NCI-H2196 treated with DMSO at 0.1 percent for 48 hours (cell line): ENCODE measurements at regions not wholly inside any gene's neighbourhood (a gene's known extent, or its start where the extent isn't known, plus 50 kb on each side); places are given as distances from the start of the nearest gene placed in this dataset.
"Not testable (repeated sequence)": the region's sequence is repeated elsewhere in the genome, so short reads cannot be mapped to it uniquely, and the experiment has no call there.

ENCODE experiments used
- DNase-seq: peaks from one replicate; lab custom pipeline; 2025; ENCODE audit not compliant: unreplicated experiment; lab: John Stamatoyannopoulos, UW

DNA sequence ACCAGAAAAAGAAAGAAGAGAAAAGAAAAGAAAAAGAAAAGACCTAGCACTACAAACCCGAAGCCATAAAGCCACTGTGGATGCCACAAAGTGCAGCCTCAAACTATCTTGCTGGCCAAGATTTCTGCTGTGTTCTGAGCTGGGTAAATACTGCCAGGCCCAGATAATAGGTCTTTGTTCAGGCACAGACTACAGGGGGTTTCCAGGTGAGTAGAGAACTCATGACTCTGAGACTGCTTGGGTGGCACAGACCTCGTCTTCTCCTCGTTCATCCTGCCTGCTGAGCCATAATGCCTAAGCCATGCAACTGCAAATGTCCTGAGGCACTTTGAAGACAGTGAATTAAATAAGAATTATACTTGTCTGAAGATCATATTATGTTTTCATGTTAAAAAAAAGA lies 651.8 kb downstream of the LMO4 start:
- no peak for DNase-seq

DNA sequence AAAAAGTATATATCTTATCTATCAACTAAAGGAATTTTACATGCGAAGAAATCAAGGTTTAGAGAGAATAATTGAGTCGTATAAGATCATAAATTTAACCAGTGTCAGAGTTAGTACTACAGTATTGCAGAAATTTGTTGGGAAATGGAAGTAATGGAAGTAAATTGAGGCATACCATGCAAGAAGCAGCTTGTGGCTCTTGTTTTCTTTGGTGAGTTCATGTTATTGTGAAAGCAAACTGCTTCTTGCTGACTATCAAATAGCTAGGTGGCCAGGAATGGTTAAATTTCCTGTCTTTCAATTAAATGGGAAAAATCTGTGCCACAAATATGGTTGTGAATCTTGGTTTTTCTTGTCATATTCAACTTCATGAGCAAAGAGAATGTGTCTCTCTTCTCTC lies 652.7 kb downstream of the LMO4 start:
- DNase-seq: no peak

- DNase-seq: no peak
Measured at GRCh38 chr1:87981810-87982209, 653.1 kb downstream of the LMO4 start.

DNA sequence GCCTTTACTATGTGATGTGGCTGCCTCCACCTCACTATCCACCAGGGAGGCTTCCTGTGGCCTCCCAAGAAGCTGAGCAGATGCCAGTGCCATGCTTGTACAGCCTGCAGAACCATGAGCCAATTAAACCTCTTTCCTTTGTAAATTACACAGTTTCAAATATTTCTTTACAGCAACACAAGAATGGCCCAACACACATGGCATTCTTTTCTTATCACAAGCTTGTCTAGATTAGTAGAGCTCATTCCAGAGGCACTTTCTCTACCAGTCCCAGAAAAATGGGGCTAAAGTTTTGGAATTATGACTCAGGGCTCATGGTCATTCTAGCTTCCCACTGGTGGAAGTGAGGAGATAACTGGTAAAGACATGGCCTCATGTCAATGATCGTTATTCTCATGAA lies 655.2 kb downstream of the LMO4 start:
- DNase-seq: no peak

DNA sequence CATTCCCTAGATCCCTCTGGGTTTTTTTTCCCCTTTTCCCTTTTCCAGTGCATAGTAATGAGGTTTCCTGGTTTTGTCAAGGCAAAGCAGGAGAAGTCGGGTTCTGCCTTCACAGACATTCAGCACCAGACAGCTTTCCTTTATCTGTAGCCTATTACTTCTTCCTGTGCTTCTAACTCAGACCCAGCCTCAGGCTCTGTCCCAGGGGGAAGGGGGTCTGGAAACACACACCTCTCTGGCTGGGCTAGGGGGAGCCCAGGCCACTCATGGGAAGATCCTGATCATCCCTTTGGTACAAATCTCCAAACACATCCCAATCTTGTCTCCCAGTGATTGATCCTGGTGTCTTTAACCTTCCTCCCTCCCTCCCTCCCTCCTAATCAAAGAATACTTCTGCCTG lies 656.4 kb downstream of the LMO4 start:
- no peak for DNase-seq

- no peak for DNase-seq
Measured at GRCh38 chr1:87986130-87986866, 657.6 kb downstream of the LMO4 start.

DNA sequence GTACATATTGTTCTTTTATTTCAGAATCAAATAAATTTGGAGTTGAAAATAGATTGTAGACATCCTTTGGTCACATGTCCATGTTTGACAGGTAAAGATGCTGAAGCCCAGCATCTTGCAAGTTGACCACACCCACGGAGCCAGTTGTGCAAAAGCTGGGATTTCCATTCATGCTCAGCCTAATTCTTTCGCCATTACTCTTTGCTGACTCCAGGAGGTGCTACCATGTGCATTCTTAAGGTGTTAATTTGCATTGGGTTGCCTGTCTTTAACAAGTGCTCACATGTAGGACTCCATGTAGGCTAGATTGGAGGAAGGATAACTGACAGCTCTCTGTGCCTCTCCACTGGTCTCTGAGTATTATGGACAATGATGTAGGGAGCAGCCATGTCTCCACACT lies 660.7 kb downstream of the LMO4 start:
- DNase-seq: no peak

- not testable (repeated sequence) for DNase-seq
Measured at GRCh38 chr1:87992536-87992935, 663.9 kb downstream of the LMO4 start.

- no peak for DNase-seq
Measured at GRCh38 chr1:87993051-87993450, 664.4 kb downstream of the LMO4 start.

DNA sequence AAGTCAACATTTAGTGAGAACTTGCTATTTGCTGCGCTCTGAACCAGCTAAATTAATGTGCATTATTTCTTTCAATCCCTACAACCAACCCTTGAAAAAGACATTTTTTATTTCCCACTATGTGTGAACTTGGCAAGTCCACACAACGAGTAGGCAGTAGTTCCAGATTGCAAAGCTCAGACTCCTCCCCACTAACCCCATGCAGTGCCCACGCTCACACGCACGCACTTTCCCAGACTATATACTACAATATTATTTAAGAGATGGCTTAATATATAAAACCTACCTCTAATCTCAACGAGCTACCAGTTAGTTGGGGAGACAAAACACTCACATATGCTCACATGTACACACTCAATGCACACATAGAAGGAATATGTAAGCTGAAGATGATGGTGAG lies 671.2 kb downstream of the LMO4 start:
- no peak for DNase-seq

DNA sequence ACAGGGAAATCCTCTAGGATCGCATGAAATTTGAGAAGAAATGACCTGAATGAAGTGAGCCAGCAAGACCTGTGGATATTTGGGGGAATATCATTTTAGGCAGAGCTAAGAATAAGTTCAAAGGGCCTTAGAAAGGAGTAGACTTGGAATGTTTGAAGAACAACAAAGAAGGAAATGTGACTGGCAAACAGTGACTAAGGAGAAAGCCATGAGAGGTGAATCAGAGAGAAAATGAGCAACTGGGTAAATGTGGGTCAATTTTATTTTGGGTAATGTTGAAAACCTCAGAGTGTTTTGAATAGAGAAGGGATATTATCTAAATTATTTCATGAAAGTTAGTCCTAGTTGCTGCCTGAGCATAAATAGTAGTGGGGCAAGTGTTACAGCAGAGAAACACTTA lies 672.8 kb downstream of the LMO4 start:
- no peak for DNase-seq

- no peak for DNase-seq
Measured at GRCh38 chr1:88003255-88003654, 674.6 kb downstream of the LMO4 start.

- DNase-seq: no peak
Measured at GRCh38 chr1:88009916-88010315, 674.2 kb upstream of the PKN2 start.

GRCh38 chr1:88013485-88013884 lies 670.6 kb upstream of the PKN2 start:
- no peak for DNase-seq

GRCh38 chr1:88014131-88014530 lies 669.9 kb upstream of the PKN2 start:
- no peak for DNase-seq

- no peak for DNase-seq
Measured at GRCh38 chr1:88016947-88017346, 667.1 kb upstream of the PKN2 start.

DNA sequence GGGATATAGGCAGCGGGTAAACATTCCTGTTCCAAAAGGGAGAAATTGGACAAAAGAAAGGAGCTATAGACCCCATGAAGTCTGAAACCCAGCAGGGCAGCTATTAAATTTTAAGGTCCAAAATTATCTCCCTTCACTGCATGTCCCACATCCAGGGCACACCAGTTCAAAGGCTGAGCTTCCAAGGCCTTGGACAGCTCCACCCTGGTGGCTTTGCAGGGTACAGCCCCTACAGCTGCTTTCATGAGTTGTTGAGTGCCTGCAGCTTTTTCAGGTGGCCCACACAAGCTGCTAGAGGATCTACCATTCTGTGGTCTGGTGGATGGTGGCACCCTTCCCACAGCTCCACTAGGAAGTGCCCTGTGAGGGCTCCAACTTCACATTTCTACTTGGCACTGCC lies 662.5 kb upstream of the PKN2 start:
- DNase-seq: no peak

- DNase-seq: no peak
Measured at GRCh38 chr1:88022516-88022915, 661.6 kb upstream of the PKN2 start.

GRCh38 chr1:88029142-88029541 lies 654.9 kb upstream of the PKN2 start:
- DNase-seq: no peak

DNA sequence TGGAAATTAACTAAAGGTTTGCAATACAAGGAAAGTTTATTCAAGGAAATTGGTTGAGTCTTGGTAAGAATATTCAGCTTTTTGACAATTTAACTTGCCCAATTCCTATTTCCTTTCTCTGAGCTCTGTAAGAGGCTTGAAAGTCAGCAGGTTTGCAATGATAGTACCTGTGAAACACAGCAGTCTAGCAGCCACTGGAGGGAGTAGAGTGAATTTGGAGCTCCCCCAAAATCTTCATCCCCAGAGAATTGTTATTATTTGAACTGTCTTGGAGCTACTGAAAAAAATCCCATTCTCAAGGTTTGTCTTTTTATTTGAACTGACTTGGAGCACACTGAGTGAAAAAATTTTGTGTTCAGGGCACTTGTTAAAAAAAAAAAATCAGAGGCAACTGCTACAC lies 654.2 kb upstream of the PKN2 start:
- DNase-seq: no peak

DNA sequence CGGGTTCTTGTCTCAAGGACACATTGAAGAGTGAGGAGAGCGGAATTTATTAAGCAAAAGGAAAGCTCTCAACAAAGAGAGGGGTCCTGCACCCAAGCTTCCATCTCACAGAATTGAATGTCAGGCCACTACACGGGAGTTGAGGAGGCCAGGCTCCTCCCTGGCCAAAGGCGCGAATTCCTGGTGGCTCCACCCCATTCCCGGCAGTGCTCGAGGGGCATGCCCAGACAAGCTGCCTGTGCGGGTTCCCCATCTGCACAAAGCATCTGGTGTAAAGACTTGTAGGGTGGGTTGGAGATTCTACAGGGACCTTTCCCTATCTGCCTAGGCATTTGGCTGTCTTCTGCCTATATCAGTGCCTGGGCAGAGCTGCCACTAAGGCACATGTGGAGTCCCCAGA lies 648.5 kb upstream of the PKN2 start:
- DNase-seq: no peak

- DNase-seq: no peak
Measured at GRCh38 chr1:88036345-88037014, 647.6 kb upstream of the PKN2 start.

DNA sequence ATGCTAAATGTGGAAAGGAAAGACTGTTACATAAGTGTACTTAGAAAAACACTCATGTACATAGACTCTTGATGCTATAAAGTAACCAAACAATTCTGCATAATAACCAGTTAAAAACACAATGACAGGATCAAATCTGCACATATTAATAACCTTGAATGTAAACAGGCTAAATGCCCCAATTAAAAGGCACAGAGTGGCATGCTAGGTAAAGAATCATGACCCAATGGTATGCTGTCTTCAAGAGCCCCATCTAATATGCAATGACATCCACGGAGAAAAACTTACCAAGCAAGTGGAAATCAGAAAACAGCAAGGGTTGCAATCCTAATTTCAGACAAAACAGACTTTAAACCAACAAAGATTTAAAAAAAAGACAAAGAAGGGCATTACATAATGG lies 644.8 kb upstream of the PKN2 start:
- no peak for DNase-seq
